OCI-LY3 (cell line): ENCODE measurements at regions not wholly inside any gene's neighbourhood (a gene's known extent, or its start where the extent isn't known, plus 50 kb on each side); places are given as distances from the start of the nearest gene placed in this dataset.

Experiments
- H2AFZ ChIP-seq: fragments of 200-600, 300-600 bp; shearing (Covaris generic); 2 replicates; pipeline ENCODE4 v1.6.0; 2014; ENCODE audit warnings: antibody characterized with exemption, low read depth, low read length
- H3K27ac ChIP-seq: fragments of 200-600, 300-600 bp; sonication (generic); 2 replicates; pipeline ENCODE4 v1.5.1; 2014; ENCODE audit warnings: mild to moderate bottlenecking, low read length, moderate library complexity, mixed read lengths
- H3K27me3 ChIP-seq: fragments of 200-600, 300-600 bp; sonication (generic); 2 replicates; pipeline ENCODE4 v1.6.1; 2014; ENCODE audit warnings: low read depth, low read length, mixed read lengths
- H3K36me3 ChIP-seq: fragments of 200-600, 300-600 bp; sonication (generic); replicated peaks from 2 replicates; pipeline ENCODE3; 2014; ENCODE audit warnings: low read depth, low read length, mixed read lengths
- H3K4me1 ChIP-seq: fragments of 300-600, 200-600 bp; sonication (generic); 2 replicates; pipeline ENCODE4 v1.6.1; 2014; ENCODE audit warnings: low read length, mixed read lengths
- H3K4me2 ChIP-seq: fragments of 200-600, 300-600 bp; sonication (generic); 2 replicates; pipeline ENCODE4 v1.6.1; 2014; ENCODE audit warnings: low read length, mixed read lengths
- H3K4me3 ChIP-seq: fragments of 300-600, 200-600 bp; sonication (generic); 2 replicates; pipeline ENCODE4 v1.5.1; 2014; ENCODE audit warnings: antibody characterized with exemption, mild to moderate bottlenecking, low read length, moderate library complexity
- H3K79me2 ChIP-seq: fragments of 300-600, 200-600 bp; shearing (Covaris generic); 2 replicates; pipeline ENCODE4 v1.6.1; 2014; ENCODE audit warnings: mild to moderate bottlenecking, low read length, mixed read lengths
- H3K9ac ChIP-seq: fragments of 300-600, 200-600 bp; shearing (Covaris generic); 2 replicates; pipeline ENCODE4 v1.6.0; 2014; ENCODE audit warnings: mild to moderate bottlenecking, low read length, moderate library complexity
- H3K9me3 ChIP-seq: fragments of 200-600, 300-600 bp; shearing (Covaris generic); 2 replicates; pipeline ENCODE4 v1.6.1; 2014; ENCODE audit warnings: low read length, mixed read lengths; ENCODE audit not compliant: insufficient read depth
- H4K20me1 ChIP-seq: fragments of 200-600, 300-600 bp; sonication (generic); 2 replicates; pipeline ENCODE4 v1.6.1; 2016; ENCODE audit warnings: low read length, mixed read lengths; ENCODE audit not compliant: insufficient read depth
- CTCF ChIP-seq: fragments of 200-600, 300-600 bp; sonication (generic); IDR thresholded peaks from 2 replicates; pipeline ENCODE4 v1.5.1; 2014; ENCODE audit warnings: antibody characterized with exemption, low read length, low read depth
- EZH2phosphoT487 ChIP-seq: fragments of 200-600 bp; shearing (Covaris generic); IDR thresholded peaks from 2 replicates; pipeline ENCODE4 v1.6.1; 2018; ENCODE audit warnings: antibody characterized with exemption, mixed run types, low read depth

- no peaks in the 10 kb centered on the region for H4K20me1 ChIP-seq
- H3K9me3 ChIP-seq, result no peaks in the 10 kb centered on the region
- no peak overlapping the region for H2AFZ ChIP-seq
- no peak for TF ChIP-seq CTCF
- TF ChIP-seq EZH2phosphoT487, result no peak
- no peaks in the 10 kb centered on the region for H3K79me2 ChIP-seq
- H3K4me1 ChIP-seq, result no peaks in the 10 kb centered on the region
- no peaks in the 10 kb centered on the region for H3K27me3 ChIP-seq
- no peak overlapping the region for H3K27ac ChIP-seq
- no peak overlapping the region for H3K4me3 ChIP-seq
- H3K9ac ChIP-seq, result no peak overlapping the region
- H3K4me2 ChIP-seq, result no peak overlapping the region
- no peaks in the 10 kb centered on the region for H3K36me3 ChIP-seq
These were observed 1010.0 kb upstream of the CADM2 start for GRCh38 chr3:83948771-83949170.

GRCh38 chr3:83953417-83954089 lies 1005.2 kb upstream of the CADM2 start:
- H3K4me2 ChIP-seq, result no peak overlapping the region
- no peaks in the 10 kb centered on the region for H3K27me3 ChIP-seq
- no peaks in the 10 kb centered on the region for H4K20me1 ChIP-seq
- H3K9me3 ChIP-seq, result no peaks in the 10 kb centered on the region
- H3K9ac ChIP-seq, result no peak overlapping the region
- H3K79me2 ChIP-seq, result no peaks in the 10 kb centered on the region
- TF ChIP-seq EZH2phosphoT487 (no peak), CTCF (no peak)
- no peak overlapping the region for H3K27ac ChIP-seq
- H3K4me1 ChIP-seq, result no peaks in the 10 kb centered on the region
- no peaks in the 10 kb centered on the region for H3K36me3 ChIP-seq
- no peak overlapping the region for H3K4me3 ChIP-seq
- H2AFZ ChIP-seq, result 0 out of 2 replicates have a peak overlapping the region, but pooled peaks have one; percentile 38

- Histone ChIP-seq H3K27ac (no peak overlapping the region), H3K4me3 (no peak overlapping the region), H3K9me3 (no peaks in the 10 kb centered on the region), H3K4me2 (no peak overlapping the region), H3K4me1 (no peaks in the 10 kb centered on the region), H3K36me3 (no peaks in the 10 kb centered on the region), H4K20me1 (no peaks in the 10 kb centered on the region), H3K27me3 (no peaks in the 10 kb centered on the region), H3K9ac (no peak overlapping the region), H2AFZ (no peak overlapping the region), H3K79me2 (no peaks in the 10 kb centered on the region)
- no peak for TF ChIP-seq CTCF
- TF ChIP-seq EZH2phosphoT487, result no peak
These were observed 1002.4 kb upstream of the CADM2 start for GRCh38 chr3:83956431-83956830.

GRCh38 chr3:83968356-83968755 lies 990.4 kb upstream of the CADM2 start:
- Histone ChIP-seq H2AFZ (peak overlapping the region; percentile 90), H3K9me3 (no peaks in the 10 kb centered on the region), H3K36me3 (no peaks in the 10 kb centered on the region), H3K9ac (peak overlapping the region; percentile 25; the same call in 1 of the 2 replicates), H3K79me2 (no peaks in the 10 kb centered on the region), H3K27me3 (no peaks in the 10 kb centered on the region), H3K4me3 (peak overlapping the region; percentile 44), H3K4me1 (peaks cover 20% of the 10 kb centered on the region), H3K4me2 (peak overlapping the region; percentile 61), H4K20me1 (no peaks in the 10 kb centered on the region), H3K27ac (no peak overlapping the region)
- no peak for TF ChIP-seq EZH2phosphoT487
- peak; percentile 47 for TF ChIP-seq CTCF
